Stimulated activated CD4-positive, alpha-beta T cell treated with anti-CD3 and anti-CD28 coated beads, Interleukin-4, amount 100 ng/mL, for 1 hour (primary cell): ENCODE measurements at regions not wholly inside any gene's neighbourhood (a gene's known extent, or its start where the extent isn't known, plus 50 kb on each side); places are given as distances from the start of the nearest gene placed in this dataset.
"Not testable (repeated sequence)": the region's sequence is repeated elsewhere in the genome, so short reads cannot be mapped to it uniquely, and the experiment has no call there.

Experiments
- DNase-seq: peaks from one replicate; pipeline ENCODE4 v3.0.0-alpha.2; 2020

DNA sequence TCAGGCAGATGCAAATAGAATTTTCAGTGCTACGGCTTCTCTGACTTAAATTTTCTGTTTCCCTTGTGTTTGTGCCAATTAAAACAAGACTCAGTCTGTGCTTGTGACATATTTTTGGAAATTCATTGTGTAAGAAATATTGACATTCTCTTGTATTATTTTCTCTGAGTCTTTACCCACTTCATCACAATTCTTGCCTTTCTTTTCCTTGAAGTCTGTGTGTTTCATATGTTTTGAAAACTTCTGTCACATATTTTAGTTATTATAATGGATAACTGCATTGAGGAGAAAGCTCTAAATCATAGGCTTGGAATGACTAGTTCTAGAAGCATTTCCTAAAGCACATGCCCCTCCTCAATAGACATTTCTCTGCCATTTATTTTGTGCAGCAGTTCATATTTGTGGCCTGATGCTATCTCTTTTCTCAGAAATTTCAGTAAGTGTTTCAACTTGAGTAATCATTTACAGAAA lies 206.6 kb downstream of the PALM2AKAP2 start:
- DNase-seq = no peak

DNA sequence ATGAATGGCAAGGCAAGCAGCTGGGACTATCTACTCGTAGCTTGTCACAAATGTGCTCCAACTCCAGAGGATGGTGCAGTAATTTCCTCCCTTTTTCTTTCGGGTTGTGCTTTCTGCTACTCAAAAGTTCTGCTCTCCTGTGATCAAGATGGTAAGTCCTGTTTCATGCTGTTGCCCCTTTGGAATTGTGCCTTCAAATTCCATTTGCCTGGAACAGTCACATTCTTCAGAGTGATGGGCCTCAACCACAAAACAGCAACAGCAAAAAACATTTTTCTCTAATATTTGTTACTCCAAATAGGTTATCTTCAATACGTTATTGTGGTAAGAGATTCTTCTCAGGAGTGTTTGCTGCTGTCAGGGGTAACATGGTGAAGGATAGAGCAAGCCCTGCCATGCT lies 209.3 kb downstream of the PALM2AKAP2 start:
- DNase-seq = no peak

DNA sequence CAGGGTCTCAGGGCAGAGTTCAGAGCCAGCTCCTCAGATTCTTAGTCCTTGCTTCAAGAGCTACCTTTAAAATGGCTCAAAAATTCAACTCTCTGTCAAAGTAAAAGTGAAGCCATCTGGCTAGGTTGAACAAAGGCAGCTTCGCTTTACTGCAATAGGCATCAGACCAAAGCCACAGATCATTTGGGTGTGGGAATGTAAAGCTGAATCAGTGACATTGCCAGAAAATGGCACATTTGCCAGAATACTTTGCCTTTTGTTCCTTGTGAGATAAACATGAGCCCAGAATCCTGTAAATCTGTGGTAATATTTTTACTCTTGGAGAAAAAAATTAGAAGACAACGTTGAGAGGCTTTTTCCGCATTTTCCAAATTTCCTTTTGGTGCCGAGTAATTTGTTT lies 210.5 kb downstream of the PALM2AKAP2 start:
- DNase-seq = no peak

DNA sequence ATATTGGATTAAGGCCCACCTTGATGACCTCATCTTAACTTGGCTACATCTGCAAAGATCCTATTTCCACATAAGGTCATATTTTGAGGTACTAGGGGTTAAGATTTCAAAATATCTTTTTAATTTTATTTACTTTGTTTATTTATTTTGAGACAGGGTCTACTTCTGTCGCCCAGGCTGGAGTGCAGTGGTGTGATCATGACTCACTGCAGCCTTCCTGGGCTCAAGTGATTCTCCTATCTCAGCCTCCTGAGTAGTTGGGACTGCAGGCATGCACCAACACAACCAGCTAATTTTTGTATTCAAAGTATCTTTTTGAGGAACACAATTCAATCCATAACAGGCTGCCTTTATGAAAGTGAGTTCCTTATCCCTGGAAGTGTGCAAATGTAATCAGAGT lies 212.3 kb downstream of the PALM2AKAP2 start:
- no peak for DNase-seq

DNA sequence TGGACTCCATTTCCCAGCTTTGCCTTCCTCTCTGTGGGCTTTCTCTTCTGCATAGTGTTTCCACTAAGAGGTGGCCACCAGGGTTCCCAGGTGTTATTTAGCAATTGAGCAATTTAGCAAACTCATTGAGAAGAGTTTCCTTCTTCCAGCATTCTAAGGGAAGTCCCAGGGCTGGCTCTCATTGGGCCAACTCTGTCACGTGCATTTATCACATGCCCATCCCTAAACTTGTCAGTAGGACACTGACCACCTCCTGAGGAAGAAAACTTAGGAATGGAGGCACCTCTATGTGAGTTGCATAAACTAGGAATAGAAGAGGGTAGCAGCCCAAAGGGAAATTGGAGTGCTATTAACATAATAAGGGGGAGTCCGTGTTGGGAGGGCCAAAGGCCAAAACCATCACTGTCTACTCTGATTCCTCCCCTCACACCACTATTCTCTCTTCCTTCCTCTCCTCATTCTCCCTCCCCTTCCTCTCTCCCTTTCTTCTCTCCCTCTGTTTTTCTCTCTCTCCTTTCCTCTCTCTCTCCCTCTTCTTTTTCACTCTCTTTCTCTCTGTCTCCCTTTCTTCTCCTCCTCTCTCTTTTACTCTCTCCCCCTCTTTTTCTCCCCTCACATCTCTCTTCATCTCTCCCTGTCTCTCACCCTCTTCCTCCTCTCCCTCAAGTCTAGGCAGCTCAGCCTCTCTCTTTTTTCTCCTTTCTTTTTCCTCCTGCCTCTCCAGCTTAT lies 213.4 kb downstream of the PALM2AKAP2 start:
- no peak for DNase-seq

DNA sequence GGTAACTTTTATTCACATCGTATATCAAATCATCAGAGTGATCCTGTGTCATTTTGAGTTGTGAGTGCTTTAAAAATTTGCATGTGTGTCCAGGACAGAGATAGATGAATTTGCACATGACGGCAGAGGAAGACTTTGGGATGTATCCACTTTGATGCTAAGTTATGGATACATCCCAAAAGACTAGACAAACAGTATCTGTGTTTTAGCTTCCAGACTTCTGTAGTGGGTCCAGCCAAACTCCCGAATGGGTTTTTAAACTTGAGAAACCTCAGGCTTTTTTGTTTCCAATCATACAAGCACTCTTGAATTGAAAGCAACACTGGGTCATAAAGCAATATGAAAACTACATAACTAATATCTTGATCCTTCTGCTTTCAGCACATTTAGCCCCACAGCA lies 213.8 kb downstream of the C9orf152 start:
- DNase-seq = no peak

DNA sequence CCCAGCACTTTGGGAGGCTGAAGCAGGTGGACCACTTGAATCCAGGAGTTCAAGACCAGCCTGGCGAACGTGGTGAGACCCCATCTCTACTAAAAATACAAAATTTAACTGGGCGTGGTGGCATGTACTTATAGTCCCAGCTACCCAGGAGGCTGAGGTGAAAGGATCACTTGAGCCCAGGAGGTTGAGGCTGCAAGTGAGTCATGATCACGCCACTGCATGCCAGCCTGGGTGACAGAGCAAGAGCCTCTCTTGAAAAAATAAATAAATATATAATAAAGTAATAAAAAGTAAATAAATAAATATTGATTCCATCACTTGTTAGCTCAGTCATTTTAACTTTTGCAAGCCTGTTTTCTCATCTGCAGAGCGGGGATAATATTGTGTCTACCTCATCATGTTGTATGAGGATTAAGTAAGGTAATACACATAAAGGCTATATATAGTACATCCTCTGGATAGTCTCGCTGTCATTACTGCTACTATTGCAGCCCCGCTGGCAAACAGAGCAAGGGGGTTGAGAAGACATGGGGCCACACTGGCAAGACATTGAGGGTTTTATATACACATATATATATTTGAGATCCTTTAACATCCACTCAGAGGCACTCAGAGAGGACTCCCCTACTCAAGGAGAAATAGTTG lies 210.9 kb downstream of the C9orf152 start:
- DNase-seq = no peak

DNA sequence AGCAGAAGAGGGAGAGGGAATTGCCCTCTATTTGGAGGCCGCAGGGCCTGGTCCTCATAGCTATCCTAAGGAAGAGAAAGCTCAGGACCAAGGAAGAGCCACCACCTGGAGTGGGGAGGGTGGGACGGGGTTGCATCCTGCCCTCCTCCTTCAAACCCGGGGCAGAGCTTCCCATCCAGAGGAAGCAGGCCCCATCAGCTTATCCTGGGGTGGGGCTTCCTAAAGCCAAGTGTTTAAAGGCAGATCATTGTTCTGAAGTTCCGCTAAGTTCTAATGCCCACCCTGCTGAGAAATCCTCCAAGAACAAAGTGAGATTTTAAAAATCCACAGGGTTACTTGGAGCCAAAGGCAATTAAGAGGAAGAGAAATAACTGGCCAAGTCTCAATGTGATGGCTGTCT lies 210.3 kb downstream of the C9orf152 start:
- DNase-seq = no peak

DNA sequence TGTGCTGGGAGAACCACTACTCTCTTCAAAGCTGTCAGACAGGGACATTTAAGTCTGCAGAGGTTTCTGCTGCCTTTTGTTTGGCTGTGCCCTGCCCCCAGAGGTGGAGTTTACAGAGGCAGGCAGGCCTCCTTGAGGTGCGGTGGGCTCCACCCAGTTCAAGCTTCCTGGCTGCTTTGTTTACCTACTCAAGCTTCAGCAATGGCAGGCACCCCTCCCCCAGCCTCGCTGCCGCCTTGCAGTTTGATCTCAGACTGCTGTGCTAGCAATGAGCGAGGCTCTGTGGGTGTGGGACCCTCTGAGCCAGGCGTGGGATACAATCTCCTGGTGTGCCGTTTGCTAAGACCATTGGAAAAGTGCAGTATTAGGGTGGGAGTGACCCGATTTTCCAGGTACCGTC lies 202.4 kb downstream of the C9orf152 start:
- not testable (repeated sequence) for DNase-seq

DNA sequence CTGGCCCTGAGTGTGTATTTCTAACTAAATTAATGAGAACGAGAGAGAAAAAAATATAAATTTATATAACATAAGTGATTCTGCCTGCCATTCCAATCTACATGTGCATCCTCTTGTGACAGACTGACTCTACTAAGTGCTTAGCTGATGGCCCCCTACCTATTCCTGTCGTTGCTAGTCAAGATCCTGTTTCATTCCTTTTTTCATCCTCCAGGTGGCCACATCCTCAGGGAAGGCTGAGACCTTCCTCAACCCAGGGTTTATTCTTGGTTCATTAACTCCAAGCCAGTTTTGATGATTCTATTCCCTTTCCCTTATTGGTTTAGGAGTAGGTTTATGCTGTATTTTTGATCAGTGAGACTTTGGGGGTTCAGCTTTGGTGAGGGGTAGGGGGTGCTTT lies 201.3 kb downstream of the C9orf152 start:
- DNase-seq = no peak

DNA sequence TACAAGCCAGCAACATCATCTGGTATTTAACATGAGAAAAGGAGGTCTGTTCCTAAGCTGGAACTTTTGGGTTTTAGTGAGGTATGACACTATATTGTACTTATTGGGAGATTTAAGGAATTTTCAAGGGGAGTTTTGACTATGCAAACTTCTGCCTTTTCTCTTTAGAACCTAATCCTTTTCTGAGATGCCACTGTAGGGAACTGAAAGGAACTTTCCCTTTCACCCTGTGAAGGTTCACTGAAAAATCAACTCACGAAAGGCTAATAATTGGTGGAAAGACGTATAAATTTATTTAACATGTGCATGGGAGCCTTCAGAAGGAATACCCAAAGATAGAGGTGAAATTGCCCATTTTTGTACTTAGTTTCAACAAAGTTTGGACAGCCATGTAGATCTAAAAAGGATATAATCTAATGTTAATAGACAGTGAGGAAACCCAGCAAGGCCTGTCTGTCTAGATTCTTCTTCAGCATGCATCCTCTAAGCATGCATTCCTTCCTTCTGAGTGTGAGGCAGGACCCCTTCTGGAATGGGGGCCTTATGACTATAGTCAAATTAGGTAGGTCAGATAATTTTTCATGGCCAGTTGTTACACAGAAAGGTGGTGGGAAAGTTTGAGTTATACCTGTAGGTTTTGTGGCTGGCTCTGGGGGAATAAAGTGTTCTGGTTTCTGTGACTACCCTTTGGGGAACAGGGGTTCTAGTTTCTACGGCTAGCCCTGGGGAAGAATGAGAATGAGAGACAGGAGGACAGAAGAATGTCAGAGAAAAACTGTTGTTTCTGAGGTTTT lies 200.3 kb downstream of the C9orf152 start:
- no peak for DNase-seq

DNA sequence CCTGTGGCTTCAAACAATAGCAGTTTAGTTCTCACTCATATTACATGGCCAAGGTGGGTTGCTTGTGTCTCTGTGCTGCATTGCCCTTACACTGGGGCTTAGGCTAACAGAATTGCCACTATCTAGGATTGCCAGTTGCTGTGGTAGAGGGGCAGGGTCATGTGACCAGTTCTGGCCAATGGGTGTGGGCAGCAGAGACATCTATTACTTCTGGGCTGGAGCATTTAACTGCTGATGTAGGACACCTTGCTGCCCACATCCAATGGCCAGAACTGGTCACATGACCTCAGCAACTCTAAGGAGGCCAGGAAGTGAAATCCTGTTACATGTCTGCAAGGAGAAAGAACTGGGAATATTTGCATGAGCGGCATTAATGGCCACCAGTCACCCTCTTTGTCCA lies 199.3 kb downstream of the C9orf152 start:
- no peak for DNase-seq

DNA sequence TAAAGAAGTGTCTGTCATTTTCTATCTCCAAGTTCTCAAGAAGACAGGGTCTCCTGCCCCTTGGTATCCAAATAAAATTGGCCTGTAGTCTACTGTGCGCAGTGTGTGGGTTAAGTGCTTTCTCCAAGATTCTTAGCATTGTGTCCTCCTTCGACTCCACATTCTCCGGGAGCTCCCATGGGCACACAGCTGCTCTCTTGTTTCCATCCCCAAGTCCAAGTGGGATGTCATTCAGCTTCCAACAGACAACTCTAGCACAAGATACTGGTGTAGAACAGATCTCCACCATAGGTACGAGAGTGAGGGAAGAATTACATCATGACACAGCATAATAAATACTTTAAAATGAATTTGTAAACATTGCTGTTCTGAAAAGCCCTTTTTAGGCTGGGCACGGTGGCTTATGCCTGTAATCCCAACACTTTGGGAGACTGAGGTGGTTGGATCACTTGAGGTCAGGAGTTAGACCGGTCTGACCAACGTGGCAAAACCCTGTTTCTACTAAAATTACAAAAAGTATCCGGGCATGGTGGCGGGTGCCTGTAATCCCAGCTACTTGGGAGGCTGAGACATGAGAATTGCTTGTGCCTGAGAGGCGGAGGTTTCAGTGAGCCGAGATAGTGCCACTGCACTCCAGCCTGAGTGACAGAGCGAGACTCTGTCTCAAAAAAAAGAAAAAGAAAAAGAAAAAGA lies 196.2 kb downstream of the C9orf152 start:
- no peak for DNase-seq

DNA sequence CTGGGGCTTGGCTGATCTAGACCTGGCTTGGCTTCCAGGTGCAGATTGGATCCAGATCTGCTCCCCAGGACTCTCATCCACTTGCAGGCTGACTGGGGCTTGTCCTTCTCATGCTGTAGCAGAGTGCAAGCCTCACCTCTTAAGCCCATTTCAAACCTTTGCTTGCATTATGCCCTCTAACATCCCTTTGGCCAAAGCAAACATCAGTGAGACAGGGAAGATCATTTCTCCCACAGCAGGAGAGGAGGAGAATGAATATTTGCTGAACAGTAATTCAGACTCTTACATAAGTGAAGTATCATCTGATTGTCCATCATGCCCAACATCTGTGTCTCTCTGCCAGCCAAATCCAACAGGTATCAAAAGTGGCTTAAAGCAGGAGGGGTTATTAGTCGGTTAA lies 194.9 kb downstream of the C9orf152 start:
- DNase-seq = no peak

DNA sequence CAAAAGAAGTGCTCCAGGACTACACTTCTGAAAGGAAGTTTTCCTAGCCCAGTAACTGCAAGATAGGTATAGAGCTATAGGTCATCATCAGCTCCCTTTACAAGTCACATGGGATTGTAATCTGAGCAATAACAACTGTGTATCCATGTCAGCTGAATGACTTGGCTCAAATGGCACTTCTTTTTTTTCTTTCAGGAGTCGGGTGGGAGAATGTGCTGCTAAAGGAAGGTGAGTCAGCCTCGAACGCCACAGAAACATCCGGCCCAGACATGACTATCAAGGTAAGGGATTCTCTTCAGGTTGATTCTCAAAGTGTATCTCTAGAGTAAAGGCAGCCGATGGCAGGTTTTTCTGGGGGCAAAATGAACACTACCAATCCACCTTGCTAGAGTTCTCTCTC lies 192.2 kb downstream of the C9orf152 start:
- DNase-seq = no peak

DNA sequence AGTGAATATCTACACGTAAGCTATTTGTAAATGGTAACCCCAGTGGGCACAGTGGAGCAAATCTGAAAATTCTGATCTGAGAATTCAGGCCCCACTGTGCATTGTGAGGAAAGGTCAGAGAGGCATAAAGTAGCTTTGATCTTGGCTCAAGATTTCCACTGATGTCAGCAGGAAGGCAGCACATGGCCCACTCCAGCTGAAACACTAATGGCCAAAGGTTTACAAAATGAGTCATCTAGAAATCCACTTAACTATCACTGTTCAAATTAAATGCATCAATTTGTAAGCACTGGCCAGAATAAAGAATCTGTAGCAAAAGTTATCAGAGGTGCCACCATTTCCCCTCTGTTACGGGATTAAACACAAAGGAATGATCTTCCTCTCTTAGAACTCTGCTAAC lies 191.6 kb downstream of the C9orf152 start:
- no peak for DNase-seq

DNA sequence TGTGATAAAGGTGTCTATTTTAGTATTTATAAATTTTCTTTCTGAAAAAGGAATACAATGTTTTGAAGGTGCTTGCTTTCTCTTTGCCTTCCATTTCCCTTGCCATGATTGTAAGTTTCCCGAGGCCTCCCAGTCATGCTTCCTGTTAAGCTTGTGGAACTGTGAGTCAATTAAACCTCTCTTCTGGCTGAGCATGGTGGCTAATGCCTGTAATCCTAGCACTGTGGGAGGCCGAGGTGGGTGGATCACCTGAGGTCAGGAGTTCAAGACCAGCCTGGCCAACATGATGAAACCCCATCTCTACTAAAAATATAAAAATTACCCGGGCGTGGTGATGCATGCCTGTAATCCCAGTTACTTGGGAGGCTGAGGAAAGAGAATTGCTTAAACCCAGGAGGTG lies 187.7 kb downstream of the C9orf152 start:
- not testable (repeated sequence) for DNase-seq

DNA sequence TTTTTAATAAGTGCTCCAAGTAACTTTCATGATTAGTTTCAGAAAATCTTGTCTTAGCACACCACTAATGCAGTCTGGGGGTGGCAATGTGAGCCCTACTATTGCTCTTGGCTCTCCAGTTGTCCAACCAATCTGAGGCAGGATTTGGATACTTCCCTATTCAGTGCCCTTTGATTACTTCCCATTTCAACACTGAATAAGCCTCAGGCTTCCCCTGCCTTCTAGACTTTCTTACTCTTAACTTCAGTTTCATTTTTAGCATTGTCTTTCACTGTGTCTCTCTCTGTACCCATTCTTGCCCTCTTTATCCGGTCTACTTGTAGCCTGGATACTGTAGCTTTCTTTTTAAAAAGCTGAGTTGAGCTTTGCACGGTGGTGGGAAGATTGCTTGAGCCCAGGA lies 186.1 kb downstream of the C9orf152 start:
- DNase-seq = no peak

DNA sequence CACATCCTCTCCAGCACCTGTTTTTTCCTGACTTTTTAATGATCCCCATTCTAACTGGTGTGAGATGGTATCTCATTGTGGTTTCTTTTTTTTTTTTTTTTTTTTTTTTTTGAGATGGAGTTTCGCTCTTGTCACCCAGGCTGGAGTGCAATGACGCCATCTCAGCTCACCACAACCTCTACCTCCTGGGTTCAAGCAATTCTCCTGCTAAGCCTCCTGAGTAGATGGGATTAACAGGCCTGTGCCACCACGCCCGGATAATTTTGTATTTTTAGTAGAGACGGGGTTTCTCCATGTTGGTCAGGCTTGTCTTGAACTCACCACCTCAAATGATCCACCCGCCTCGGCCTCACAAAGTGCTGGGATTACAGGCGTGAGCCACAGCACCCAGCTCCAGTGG lies 184.7 kb downstream of the C9orf152 start:
- not testable (repeated sequence) for DNase-seq

DNA sequence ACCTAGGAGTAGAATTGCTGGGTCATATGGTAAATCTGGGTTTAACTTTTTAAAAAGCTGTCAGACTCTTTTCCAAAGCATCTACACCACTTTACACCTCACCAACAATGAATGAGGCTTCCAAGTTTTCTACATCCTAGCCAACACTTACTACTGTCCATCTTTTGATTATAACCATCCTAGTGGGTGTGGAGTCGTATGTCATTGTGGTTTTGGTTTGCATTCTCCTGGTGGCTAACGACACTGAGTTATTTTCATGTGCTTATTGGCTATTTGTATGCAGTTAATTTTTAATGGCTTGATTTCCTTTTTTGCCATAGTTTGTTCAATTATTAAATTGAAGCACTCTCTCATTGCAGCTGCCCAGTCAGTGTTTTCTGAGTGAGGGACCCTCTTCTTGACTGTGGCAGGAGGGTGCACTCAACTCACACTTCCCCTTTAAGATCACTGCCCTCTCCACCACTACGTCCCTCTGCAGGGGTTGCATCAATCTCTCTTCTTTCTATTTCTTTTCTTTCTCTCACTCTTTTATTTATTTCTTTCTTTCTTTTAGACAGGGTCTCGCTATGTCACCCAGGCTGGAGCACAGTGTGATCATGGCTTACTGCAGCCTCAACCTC lies 182.3 kb downstream of the C9orf152 start:
- DNase-seq = no peak

DNA sequence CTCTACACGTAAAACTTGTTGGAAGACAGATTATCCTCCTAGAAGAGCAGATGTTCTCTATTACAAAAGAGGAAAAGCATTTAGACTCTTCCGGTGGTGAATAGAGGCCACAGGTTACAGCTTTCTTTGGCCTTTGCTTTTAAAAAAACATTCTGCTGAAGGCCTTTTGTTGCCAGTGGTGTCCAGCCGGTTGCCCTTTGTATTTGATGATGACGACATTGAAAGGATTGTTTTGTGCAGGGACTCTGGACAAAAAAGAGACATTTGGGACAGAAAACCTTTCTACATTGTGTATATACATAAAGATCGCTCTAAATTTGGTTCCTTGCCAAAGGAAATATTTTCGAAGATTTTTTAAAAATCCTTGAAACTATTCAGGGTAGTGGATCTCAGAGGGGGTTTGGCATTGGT lies 180.3 kb downstream of the C9orf152 start:
- DNase-seq = no peak

DNA sequence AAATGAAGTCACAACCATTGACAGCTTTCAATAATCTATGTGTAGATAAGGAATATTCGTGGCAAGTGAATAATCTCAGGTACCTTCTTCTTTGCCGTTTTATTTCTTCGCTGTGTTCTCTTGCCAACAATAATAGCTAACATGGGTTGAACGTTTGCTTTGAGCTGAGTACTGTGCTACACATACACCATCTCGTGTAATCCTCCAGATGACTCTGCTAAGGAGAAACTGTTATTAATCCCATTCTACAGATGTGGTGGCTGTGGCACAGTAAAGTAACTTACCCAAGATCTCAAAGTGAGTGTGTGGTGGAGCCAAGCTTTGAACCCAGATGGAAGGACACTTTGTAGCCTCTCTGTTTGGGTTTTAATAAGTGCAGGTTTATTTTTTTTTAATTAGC lies 179.7 kb downstream of the C9orf152 start:
- DNase-seq = no peak

DNA sequence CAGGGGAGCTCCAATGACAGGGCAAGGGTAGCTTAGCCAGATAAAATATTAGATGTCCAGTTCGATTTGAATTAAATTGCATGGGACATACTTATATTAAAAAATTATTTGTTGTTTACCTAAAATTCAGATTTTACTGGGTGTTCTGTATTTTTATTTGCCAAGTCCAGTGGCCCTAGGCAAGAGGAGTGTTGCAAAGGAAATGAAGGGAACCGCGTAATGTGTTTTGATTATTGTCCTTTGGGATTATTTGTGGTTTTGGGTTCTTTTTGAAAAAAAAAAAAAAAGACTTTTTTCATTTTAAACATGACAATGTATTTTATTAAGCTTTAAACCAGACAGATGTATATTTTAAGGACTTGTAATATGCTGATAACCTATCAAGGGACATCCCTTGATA lies 179.3 kb downstream of the C9orf152 start:
- no peak for DNase-seq
